GM18861 (cell line): ENCODE measurements at regions not wholly inside any gene's neighbourhood (a gene's known extent, or its start where the extent isn't known, plus 50 kb on each side); places are given as distances from the start of the nearest gene placed in this dataset.
"Not testable (repeated sequence)": the region's sequence is repeated elsewhere in the genome, so short reads cannot be mapped to it uniquely, and the experiment has no call there.

Source experiments
- ATAC-seq: cut with Tn5 transposase; IDR thresholded peaks from one replicate; pipeline ENCODE4 v1.9.1; 2021; ENCODE audit not compliant: unreplicated experiment

- no peak for ATAC-seq
Measured at GRCh38 chr6:6724539-6725467, 136.3 kb downstream of the LY86 start.

GRCh38 chr6:6725468-6726209 is 137.1 kb downstream of the LY86 start:
- ATAC-seq, result no peak

- ATAC-seq, result no peak
Measured at GRCh38 chr6:6728169-6728941, 139.8 kb downstream of the LY86 start.

- ATAC-seq, result no peak
Measured at GRCh38 chr6:6729971-6730370, 141.5 kb downstream of the LY86 start.

- no peak for ATAC-seq
Measured at GRCh38 chr6:6730831-6731230, 142.3 kb downstream of the LY86 start.

GRCh38 chr6:6734479-6735465 is 146.3 kb downstream of the LY86 start:
- ATAC-seq, result no peak

GRCh38 chr6:6736791-6737654 is 148.5 kb downstream of the LY86 start:
- ATAC-seq, result no peak

GRCh38 chr6:6737671-6738070 is 149.2 kb downstream of the LY86 start:
- ATAC-seq, result no peak

GRCh38 chr6:6738108-6738507 is 149.6 kb downstream of the LY86 start:
- no peak for ATAC-seq

- no peak for ATAC-seq
Measured at GRCh38 chr6:6738922-6739716, 150.6 kb downstream of the LY86 start.

- no peak for ATAC-seq
Measured at GRCh38 chr6:6740595-6740994, 152.1 kb downstream of the LY86 start.

GRCh38 chr6:6741264-6741663 is 152.7 kb downstream of the LY86 start:
- ATAC-seq, result no peak

- ATAC-seq, result no peak
Measured at GRCh38 chr6:6742535-6742934, 154.0 kb downstream of the LY86 start.

GRCh38 chr6:6744551-6744950 is 156.0 kb downstream of the LY86 start:
- no peak for ATAC-seq

GRCh38 chr6:6745637-6746332 is 157.3 kb downstream of the LY86 start:
- not testable (repeated sequence) for ATAC-seq

- no peak for ATAC-seq
Measured at GRCh38 chr6:6746333-6746969, 157.9 kb downstream of the LY86 start.

GRCh38 chr6:6746970-6747338 is 158.4 kb downstream of the LY86 start:
- no peak for ATAC-seq
